ENCODE measurements at regions not wholly inside any gene's neighbourhood (a gene's known extent, or its start where the extent isn't known, plus 50 kb on each side); places are given as distances from the start of the nearest gene placed in this dataset.
"Not testable (repeated sequence)": the region's sequence is repeated elsewhere in the genome, so short reads cannot be mapped to it uniquely, and the experiment has no call there.

- DNase-seq = no peak
Measured at GRCh38 chr4:22573198-22573597, 57.3 kb upstream of the ADGRA3 start.

DNA sequence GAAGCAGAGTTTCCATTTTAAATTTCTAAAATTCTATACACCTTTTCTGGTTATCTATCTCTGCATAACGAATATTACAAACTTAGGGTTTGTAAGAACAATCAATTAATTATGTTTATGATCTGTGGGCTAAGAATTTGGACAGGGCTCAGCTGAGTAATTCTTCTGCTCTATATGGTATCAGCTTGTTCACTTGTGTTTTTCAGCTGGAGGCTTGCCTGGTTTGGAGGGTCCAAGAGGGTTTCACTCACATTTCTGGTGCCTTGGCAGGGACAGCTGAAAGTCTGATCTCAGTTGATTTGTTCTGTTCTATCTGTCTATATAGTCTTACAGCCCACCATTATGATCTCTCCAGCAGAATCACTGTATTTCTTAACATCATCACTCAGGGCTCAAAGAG lies 57.8 kb upstream of the ADGRA3 start:
- DNase-seq = no peak

DNA sequence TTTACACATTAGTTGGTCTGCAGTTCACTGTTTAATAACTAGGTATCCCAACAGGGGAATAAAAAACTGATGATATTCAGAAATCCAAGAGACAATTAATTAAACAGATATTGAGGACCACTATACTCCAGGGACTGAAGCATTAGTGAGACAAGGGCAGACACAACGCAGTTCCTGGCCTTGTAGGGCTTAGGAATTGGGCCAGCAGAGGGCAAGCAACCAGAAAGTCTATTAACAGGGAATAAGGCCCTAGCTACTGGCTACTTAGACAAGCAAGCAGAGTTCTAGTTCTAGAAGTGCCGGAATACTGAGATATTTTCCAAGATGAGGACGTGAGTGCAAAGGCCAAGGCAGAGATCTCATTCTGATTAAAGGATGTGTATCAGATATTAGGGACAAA lies 58.6 kb upstream of the ADGRA3 start:
- no peak for DNase-seq

DNA sequence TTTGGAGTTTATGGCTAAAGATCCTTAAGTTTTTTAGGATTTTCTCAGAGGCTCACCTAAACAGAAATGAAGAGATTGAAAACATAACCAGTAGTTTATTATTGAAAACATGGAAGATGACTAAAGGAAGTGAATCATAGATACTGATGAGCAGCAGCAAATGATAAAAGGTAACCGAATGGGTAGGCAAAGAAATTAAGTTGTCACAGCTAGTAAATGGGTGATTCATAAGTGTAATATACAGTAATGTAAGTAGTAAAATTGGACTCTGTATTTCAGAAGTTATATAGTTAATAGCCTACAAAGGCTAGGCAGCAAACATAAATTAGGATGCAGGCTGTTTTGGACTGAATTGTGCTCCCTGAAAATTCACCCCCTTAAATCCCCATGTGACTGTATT lies 59.0 kb upstream of the ADGRA3 start:
- no peak for DNase-seq

- no peak for DNase-seq
Measured at GRCh38 chr4:22587253-22587652, 71.4 kb upstream of the ADGRA3 start.

GRCh38 chr4:22593933-22594332 lies 78.1 kb upstream of the ADGRA3 start:
- DNase-seq = no peak

DNA sequence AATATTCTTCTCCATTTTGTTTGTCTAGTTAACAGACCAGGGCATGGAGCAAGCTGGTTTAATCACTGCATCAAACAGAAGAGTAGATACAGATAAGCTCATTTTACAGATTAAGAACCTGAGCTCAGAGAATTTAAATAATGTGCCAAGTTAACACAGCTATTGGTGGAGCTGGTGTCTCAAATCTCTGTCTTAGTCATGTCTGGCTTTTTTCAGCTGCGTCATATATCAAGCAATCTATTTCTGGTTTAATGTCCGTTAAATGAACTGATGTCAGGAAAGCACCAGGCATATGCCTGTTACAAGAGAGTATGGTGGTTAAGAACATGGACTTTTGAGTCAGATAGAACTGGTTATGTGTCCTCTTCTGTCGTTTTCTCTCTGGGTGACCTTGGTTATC lies 79.8 kb upstream of the ADGRA3 start:
- no peak for DNase-seq

GRCh38 chr4:22596409-22596808 lies 80.5 kb upstream of the ADGRA3 start:
- no peak for DNase-seq

- no peak for DNase-seq
Measured at GRCh38 chr4:22597471-22597870, 81.6 kb upstream of the ADGRA3 start.

DNA sequence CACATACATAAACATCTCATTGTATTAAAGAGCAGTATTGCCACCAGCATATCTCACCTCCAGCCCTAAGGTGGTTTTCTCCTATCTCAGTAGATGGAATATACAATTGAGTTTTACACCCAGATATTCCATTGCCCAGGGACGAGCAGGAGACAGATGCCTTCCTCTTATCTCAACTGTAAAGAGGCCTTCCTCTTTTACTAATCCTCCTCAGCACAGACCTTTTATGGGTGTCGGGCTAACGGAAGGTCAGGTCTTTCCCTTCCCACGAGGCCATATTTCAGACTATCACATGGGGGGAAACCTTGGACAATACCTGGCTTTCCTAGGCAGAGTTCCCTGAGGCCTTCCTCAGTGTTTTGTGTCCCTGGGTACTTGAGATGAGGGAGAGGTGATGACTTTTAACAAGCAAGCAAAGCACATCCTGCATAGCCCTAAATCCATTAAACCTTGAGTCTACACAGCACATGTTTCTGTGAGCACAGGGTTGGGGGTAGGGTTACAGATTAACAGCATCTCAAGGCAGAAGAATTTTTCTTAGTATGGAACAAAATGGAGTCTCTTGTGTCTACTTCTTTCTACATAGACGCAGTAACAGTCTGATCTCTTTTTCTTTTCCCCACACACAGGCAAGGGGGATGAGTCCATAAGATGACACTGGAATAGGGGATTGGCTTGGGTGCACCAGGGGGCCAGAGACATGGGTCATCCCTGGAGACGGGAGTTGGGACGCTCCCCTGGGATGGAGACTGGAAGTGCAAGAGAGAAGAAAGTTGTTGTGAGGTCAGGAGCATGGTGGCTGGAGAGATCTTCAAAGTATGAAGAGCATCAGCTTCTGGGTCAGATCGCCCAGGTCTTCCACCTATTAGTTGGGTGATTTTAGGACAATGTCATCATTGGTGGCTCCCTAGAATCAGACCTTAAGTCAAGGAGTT lies 82.5 kb upstream of the ADGRA3 start:
- DNase-seq = not testable (repeated sequence)

- not testable (repeated sequence) for DNase-seq
Measured at GRCh38 chr4:22599228-22599928, 83.5 kb upstream of the ADGRA3 start.

DNA sequence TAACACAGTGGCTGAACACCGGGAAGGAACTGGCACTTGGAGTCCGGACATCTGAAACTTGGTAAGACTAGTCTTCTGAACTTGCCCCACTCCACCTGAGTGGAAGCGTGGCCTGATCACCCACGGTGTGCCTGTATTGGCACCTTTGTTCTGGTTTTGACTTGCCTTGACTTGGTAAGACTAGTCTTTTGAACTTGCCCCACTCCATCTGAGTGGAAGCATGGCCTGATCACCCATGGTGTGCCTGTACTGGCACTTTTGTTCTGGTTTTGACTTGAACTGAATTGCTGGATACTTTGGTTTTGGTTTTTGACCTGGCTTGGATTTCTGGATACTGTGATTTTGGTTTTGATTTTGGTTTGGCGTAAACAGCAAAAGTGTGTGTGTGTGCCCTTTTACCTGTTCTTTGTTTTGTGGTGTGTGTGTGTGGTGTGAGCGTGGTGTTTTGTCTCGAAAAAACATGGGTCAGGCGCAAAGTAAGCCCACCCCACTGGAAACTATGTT lies 84.1 kb upstream of the ADGRA3 start:
- not testable (repeated sequence) for DNase-seq

DNA sequence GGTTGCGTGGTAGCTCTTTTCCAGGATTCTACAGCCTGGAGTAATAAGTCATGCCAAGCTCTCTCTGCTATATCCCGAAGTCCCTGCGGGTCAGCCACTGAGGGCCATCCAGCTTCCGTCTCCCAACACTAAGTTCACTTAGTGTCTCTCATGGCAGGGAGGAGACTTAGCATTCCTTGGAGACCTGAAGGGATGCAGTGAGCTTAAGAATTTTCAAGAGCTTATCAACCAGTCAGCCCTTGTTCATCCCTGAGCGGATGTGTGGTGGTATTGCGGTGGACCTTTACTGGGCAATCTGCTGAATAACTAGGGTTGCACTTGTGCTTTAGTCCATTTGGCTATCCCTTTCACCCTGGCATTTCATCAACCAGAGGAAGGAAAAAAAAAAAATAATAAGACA lies 85.8 kb upstream of the ADGRA3 start:
- DNase-seq = not testable (repeated sequence)

DNA sequence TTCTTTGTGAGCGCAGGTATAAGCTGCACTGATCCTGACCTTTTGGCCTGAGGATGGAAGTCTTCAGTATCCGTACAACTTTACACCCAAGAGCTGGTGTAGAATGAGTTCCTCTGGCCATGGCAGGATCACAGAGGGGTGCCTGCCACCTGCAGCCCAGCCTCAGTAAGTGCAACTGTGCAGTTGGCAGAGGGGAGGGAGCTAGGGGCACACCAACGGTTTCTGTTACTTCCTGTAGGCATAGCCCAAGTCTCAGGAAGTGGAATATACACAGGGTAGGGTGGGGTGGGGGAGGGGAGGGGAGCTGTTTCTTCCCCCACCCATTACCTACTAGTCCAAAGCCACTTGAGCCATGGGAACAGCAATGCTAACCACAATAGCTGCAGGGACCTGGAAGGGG lies 85.4 kb upstream of the GBA3 start:
- DNase-seq = peak; percentile 29

- DNase-seq = not testable (repeated sequence)
Measured at GRCh38 chr4:22609951-22610525, 82.7 kb upstream of the GBA3 start.

DNA sequence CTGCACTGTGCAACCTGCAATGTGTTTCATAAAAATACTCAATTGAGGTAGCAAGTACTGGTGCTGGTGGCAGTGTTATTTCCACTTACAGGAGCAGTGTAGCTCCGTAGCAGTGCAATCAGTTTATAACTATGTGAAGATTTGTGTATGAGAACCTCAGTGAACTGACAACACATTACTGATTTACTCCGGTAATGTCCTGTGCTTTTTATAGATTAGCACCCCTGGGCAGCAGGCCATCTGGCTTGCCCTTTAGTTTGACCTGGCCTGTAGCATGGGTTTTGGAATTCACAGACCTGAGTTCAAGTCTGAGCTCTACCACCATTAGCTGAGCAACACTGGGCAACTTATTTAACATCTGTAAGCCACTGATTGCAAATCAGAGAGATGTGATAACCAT lies 78.6 kb upstream of the GBA3 start:
- DNase-seq = no peak

DNA sequence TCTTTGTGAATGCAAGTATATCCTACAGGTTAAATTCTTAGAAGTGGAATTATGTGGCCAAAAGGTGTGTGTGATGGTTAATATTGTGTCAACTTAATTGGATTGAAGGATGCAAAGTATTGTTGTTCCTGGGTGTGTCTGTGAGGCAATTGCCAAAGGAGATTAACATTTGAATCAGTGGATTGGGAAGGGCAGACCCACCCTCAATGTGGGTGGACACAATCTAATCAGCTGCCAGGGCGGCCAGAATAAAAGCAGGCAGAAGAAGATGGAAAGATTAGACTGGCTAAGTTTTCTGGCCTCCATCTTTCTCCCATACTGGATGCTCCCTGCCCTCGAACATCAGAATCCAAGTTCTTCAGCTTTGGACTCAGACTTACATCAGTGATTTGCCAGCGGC lies 76.2 kb upstream of the GBA3 start:
- DNase-seq = no peak

GRCh38 chr4:22620144-22620543 lies 72.6 kb upstream of the GBA3 start:
- DNase-seq = not testable (repeated sequence)

GRCh38 chr4:22621970-22622369 lies 70.8 kb upstream of the GBA3 start:
- DNase-seq = not testable (repeated sequence)

DNA sequence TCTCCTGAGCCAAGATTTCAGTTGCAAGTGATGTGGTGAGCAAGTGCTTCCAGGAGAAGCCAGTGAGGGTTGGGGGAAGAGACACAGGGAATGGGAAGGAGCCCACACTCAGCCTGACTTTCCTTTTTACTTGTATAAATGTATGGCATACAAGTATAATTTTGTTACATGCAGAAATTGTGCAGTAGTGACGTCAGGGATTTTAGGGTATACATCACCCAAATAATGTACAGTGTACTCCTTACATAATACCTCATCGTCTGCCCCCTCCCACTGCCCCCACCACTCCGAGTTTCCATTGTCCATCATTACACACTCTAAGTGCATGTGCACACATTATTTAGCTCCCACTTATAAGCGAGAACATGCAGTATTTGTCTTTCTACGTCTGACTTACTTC lies 68.7 kb upstream of the GBA3 start:
- not testable (repeated sequence) for DNase-seq

- DNase-seq = no peak
Measured at GRCh38 chr4:22625311-22625710, 67.4 kb upstream of the GBA3 start.

DNA sequence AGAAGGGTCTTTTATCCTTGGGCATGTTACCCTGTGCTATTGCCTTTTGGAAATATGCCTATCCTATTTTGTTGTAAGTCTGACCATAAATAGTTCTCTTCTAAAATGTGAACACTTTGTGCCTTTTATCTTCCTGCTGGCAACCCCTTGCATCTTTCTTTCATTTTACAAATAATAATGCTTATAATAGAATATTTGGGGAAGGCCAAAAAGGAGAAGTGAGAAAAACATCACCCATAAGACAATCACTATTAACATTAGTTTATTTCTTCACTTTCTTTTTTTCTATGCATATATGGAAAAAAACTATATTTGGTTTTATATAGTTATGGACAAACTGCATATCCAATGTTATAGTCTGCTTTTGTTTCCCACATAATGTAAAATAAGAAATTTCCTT lies 64.9 kb upstream of the GBA3 start:
- DNase-seq = not testable (repeated sequence)

DNA sequence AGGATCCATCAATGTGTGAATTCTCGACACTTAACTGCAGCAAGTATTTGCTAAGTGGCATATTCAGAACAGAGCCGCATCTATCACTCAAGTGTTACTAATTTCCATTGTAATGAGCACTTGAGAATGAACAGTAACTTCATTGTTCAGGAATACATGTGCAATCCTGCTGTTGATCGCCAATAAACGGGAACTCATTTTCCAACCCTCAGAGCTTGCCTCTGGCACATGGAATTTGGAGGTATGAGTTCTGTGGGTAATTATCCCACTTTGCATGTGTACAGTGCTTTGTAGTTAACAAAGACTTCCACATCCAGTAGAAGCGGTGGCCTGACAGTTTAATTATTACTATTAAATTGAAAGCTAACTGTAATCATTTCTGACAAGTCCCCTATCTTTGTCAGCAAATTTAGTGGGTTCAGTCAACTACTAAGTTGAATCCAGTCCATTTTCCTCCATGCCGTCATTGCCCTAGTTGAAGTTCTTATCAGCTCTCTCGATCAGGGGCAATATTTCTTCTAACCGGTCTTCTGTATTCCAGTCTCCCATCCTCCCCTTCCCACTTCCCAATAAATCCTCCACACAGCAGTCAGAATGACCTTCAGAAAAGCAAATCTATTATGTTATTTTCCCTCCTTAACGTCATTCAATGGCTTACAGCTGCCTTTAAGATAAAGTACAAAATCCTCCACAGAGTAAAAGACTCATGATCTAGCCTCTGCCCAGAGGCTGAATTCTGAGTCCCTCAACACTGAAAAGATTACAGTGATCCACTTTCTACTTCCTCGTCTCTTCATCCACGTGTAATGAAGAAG lies 62.4 kb upstream of the GBA3 start:
- not testable (repeated sequence) for DNase-seq

Measured in stimulated activated CD4-positive, alpha-beta T cell treated with anti-CD3 and anti-CD28 coated beads, Interleukin-12 subunit alpha, Interleukin-12 subunit beta, amount 100 ng/mL, for 4 hours (primary cell).